Sciatic nerve (tissue), 2 donors: ENCODE measurements at regions not wholly inside any gene's neighbourhood (a gene's known extent, or its start where the extent isn't known, plus 50 kb on each side); places are given as distances from the start of the nearest gene placed in this dataset.
"Not testable (repeated sequence)": the region's sequence is repeated elsewhere in the genome, so short reads cannot be mapped to it uniquely, and the experiment has no call there.

Experiments used
- ATAC-seq: fragments of 200-7000 bp; cut with Tn5 transposase; one replicate; pipeline ENCODE4 v1.9.1; 2020; ENCODE audit warnings: mild to moderate bottlenecking, moderate library complexity
- DNase-seq: peaks from one replicate; pipeline ENCODE4 v3.0.0-alpha.2; 2020; ENCODE audit warnings: low spot score
- intact Hi-C: fragments of 100-400 bp; cut with DNase I; formaldehyde crosslinking; loops from one replicate; pipeline ENCODE4 v1.14.2; 2022
- donor health status: DM: no; HTN: no; CAD: no.
- donor health status: DM: no; HTN: no; CAD: no.

GRCh38 chr10:83432261-83433045 lies 706.9 kb upstream of the GHITM start:
- ATAC-seq, result no peak
- intact Hi-C loops, result no loop called here
- DNase-seq, result no peak

GRCh38 chr10:83433705-83434104 lies 705.6 kb upstream of the GHITM start:
- DNase-seq (no peak), ATAC-seq (no peak)
- intact Hi-C loops, result no loop called here

- no peak for DNase-seq
- intact Hi-C loops, result no loop called here
- no peak for ATAC-seq
Observed at GRCh38 chr10:83448013-83448412, 691.3 kb upstream of the GHITM start.

GRCh38 chr10:83458611-83459010 lies 680.7 kb upstream of the GHITM start:
- DNase-seq (no peak), ATAC-seq (no peak)
- intact Hi-C loops, result no loop called here

DNA sequence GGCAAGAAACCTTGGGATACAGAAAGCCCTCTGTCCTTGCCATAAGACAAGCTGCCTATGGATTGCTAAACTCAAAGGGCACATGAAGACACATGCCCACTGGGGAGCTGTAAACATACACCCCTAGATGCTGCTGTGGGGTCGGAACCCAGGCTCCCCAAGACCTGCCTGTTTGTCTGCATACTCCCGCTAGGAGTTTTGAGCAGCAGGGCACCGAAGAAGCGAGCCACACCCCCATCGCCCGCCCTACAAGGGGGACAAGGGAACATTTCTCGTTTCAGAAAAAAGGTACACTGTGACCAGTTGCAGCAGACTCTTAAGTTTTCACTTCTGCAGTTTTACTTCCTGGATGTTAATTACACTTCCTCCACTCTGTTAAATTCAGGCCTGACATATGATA lies 680.2 kb upstream of the GHITM start:
- DNase-seq (no peak), ATAC-seq (no peak)
- intact Hi-C loops, result no loop called here

DNA sequence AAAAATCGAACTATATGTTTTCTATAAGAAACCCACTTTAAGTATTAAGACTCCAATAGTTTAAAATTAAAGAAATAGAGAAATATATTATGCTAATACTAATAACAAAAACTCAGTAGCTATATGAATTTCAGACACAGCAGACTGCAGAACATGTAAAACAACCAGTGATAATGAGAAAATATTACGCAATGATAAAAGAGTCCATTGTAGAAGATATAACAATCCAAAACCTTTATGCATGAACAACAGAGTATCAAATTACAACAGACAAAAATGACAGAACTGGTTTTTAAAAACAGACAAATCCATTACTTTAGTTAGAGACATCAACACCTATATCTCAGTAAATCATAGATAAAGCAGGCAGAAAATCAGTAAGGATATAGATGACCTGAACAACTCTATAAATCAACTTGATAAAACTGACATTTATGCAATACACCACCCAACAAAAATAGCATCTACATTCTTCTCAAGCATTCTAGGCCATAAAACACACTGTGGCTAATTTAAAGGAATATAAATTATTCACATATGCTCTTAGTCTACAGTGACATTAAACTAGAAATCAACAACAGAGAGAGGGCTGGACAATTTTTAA lies 669.5 kb upstream of the GHITM start:
- DNase-seq, result no peak
- no peak for ATAC-seq
- intact Hi-C loops, result no loop called here

DNA sequence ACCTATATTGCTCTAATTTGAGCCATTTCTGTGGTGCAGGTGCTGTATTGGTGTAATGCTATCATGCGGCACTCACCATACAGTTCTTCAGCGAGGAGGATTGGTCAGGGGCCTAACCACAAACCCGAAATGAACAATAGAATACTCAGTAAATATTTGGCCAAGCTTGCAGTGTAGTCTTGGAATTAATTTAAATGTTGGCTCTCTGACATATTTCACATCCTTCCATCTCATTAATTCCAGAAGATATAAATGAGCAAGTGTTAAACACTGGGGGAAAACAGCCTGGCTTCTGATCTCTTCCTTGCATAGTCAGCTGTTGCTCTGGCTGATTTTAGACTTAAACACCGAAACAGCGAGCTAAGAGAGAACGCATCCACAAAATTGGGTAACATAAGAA lies 663.1 kb upstream of the GHITM start:
- no peak for DNase-seq
- ATAC-seq, result no peak
- intact Hi-C loops, result no loop called here

DNA sequence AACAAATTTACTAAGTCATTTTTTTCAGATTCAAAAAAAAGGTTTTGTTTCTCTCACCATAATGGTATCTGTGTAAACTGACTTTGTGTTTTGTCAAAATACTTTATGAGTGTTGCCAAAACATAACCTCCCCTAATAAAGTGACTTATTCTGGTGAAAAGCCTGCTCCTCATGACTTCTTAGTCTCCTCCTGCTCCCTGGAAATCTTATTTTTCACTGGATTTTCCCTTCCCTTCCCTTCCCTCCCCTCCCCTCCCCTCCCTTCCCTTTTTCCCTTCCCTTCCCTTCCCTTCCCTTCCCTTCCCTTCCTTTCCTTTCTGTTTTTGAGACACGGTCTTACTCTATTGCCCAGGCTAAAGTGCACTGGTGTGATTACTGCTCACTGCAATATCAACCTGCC lies 650.1 kb upstream of the GHITM start:
- intact Hi-C loops, result no loop called here
- no peak for ATAC-seq
- DNase-seq, result no peak

GRCh38 chr10:83492004-83492403 lies 647.3 kb upstream of the GHITM start:
- ATAC-seq, result no peak
- intact Hi-C loops, result no loop called here

DNA sequence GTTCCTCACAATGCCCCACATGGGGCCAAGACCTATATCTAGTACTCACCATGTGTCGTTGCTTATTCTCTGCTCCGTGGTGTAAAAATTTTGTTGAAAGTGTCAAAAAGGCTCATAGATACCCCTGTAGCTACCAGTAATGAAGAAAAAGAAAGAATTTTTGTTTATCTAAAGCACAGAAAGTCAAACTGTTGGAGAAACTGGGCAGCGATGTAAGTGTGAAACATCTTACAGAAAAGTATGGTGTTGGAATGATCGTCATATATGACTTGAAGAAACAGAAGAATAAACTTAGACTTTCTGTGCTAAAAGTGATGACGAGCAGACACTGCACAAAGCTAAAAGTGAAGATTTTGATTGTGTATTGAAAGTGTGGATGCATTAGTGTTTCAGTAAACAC lies 626.6 kb upstream of the GHITM start:
- DNase-seq, result no peak
- ATAC-seq, result no peak
- intact Hi-C loops, result no loop called here

More at GRCh38 chr10:83492004-83492403, 647.3 kb upstream of the GHITM start:
- no peak for DNase-seq

GRCh38 chr10:83515001-83515400 lies 624.3 kb upstream of the GHITM start:
- intact Hi-C loops, result no loop called here
- ATAC-seq, result no peak
- no peak for DNase-seq

DNA sequence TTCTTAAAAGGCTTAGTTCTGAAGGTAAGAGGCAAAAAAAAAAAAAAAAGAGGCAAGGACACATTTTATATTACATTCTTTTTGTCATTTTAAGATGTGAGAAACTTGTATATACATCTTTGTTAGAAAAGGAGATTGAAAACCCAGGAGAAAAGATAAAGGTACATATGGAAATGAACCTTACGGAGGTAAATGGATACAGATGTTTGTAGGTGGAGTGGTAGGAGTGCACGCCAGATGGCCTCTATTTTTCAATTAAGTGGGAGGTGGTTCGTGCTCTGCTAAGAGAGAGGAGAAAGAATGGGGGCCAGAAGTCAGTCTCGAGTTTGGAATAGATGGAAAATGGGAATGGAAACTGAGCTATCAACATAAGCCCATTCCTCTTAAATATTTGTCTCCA lies 622.5 kb upstream of the GHITM start:
- DNase-seq, result no peak
- no peak for ATAC-seq
- intact Hi-C loops, result no loop called here

DNA sequence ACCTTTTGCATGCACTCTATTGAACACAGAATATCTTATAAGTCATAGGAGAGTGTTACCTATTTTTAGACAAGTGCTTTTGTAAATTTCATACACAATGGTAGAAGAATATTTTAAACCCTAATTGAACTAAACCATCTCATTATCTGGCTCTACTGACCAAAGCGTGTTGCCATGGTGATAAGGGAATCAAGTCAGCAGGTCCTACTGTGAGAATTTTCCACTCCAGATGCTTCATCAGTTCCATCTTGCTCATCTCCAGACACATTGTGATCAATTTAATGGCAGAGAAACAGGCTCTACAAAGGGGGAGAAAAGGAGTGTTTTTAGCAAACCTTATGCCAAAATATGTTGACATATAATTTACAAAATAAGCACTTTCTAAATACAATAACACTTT lies 621.9 kb upstream of the GHITM start:
- no peak for ATAC-seq
- intact Hi-C loops, result no loop called here

DNA sequence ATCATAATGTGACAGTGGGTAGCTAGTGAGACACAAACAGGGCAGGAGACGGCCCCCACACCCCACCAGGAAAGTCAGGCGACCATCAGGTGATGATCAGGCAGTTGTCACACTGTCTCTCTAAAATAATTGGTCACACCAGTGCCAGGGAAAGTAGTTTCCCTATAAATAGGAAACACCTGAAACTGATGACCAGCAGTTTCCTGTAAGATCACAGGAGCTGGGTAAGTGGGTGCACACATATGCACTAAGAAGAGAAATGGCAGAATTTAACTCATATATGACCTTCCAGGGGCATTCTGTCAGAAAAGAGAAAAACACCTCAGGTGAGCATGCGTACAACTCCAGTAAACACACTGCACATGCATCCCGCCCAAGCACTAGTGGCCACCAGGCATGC lies 620.5 kb upstream of the GHITM start:
- no peak for ATAC-seq
- DNase-seq, result no peak
- intact Hi-C loops, result no loop called here

More for the DNA sequence above, 621.9 kb upstream of the GHITM start:
- no peak for DNase-seq

- ATAC-seq, intact Hi-C loops, DNase-seq: not testable (repeated sequence)
Observed at GRCh38 chr10:83520386-83520785, 618.9 kb upstream of the GHITM start.

GRCh38 chr10:83522456-83522855 lies 616.9 kb upstream of the GHITM start:
- intact Hi-C loops, result no loop called here
- ATAC-seq (no peak), DNase-seq (no peak)

GRCh38 chr10:83522881-83523386 lies 616.4 kb upstream of the GHITM start:
- ATAC-seq (no peak), DNase-seq (no peak)
- intact Hi-C loops, result no loop called here

DNA sequence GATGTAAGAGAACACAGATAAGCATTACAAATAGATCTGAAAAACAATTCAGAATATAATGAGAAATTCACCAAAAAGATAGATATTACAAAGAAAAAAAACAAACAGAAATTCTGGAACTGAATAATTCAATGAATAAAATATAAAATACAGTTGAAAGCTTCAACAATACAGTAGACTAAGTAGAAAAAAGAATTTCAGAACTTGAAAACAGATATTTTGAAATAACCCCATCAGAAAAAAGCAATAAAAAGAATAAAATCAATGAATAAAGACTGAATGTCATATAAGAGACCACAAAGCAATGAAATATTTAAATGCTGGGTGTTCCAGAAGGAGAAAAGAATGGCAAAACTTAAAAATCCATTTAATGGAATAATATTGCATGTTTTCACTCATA lies 611.4 kb upstream of the GHITM start:
- DNase-seq (no peak), ATAC-seq (no peak)
- intact Hi-C loops, result no loop called here

DNA sequence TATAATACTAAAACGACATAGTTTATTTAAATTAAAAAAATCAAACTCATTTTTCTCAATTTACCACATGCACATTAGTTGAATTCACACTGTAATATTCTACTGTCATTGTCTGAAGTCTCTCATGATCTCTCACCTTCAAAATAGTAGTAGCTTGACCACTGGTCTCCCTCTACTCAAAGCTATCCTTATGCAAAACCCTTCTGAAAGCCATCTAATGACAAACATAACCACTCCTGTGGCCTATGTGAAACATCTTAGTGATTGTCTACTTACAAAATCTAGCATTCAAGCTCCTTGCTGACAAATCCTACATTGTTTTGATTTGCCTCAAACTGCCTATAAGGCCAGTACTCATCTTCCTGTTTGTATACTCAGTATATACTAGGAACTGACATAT lies 606.0 kb upstream of the GHITM start:
- no peak for ATAC-seq
- no peak for DNase-seq
- intact Hi-C loops, result no loop called here

GRCh38 chr10:83536426-83536825 lies 602.9 kb upstream of the GHITM start:
- DNase-seq (no peak), ATAC-seq (no peak)
- intact Hi-C loops, result no loop called here

DNA sequence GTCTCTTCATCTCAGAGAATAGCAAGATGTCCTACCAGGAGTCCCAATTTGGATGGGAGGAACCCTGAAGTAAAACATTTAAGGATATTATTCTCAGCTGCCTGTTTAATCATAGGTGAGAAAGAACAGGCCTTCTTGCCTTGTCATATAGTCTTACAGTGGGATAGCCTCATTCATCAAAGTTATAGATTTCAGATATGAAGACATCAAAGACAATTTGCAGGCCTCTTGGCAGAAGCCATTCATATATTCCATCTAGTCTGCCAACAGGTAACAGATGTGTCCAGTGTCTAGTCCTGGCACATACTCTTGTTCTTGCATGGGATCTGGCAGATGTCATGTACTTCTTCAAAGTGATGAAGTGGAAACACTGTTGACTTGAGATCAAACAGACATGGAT lies 601.3 kb upstream of the GHITM start:
- intact Hi-C loops, result no loop called here
- no peak for ATAC-seq
- DNase-seq, result no peak
